Adrenal gland (tissue), 9 donors: ENCODE measurements at regions not wholly inside any gene's neighbourhood (a gene's known extent, or its start where the extent isn't known, plus 50 kb on each side); places are given as distances from the start of the nearest gene placed in this dataset.

ENCODE experiments used
- DNase-seq, 7 donors: peaks; one replicate each; pipeline ENCODE4 v3.0.0-alpha.2; 2019 to 2020
- H3K27ac ChIP-seq, 5 donors: fragments of 200-600 bp; sonication (generic) in 4 of 5; 1 replicate in 3 of 5; 2 replicates in 2 of 5; pipeline versions ENCODE4 v1.5.1 to v1.8.0; 2016 to 2020; ENCODE audit warnings: mild to moderate bottlenecking in 1 of 5
- H3K27me3 ChIP-seq: fragments of 200-600 bp; 2 replicates; pipeline ENCODE4 v1.8.0; 2021
- H3K36me3 ChIP-seq, 2 donors: fragments of 200-600 bp; replicated peaks in 1 of 2; 1 replicate in 1 of 2; 2 replicates in 1 of 2; pipeline versions ENCODE4 v1.5.1 to v1.8.0; 2018 to 2022
- H3K4me1 ChIP-seq, 2 donors: fragments of 200-600 bp; replicated peaks in 1 of 2; 1 replicate in 1 of 2; 2 replicates in 1 of 2; pipeline versions ENCODE4 v1.5.1 to v1.8.0; 2018 to 2021
- H3K4me3 ChIP-seq, 4 donors: fragments of 200-600 bp; sonication (generic) in 3 of 4; one replicate each; pipeline ENCODE4 v1.5.1; 2016 to 2018
- H3K9me3 ChIP-seq, 3 donors: fragments of 200-600 bp; sonication (generic) in 1 of 3; replicated peaks in 1 of 3; 1 replicate in 2 of 3; 2 replicates in 1 of 3; pipeline versions ENCODE4 v1.5.1 to v1.8.0; 2016 to 2021
- POLR2A ChIP-seq, 2 donors: fragments of 450-650 bp; IDR thresholded peaks; one replicate each; pipeline ENCODE4 v1.6.1; 2017; ENCODE audit warnings: antibody characterized with exemption in 2 of 2, mild to moderate bottlenecking in 2 of 2, moderate library complexity in 1 of 2
- WGBS, 4 donors: extraction: QIAGEN DNeasy Blood & Tissue Kit in 2 of 4; methylation state at CpG; one replicate each; pipeline versions ENCODE4 v1.1.5 to v1.1.7; 2013 to 2017; 5-methylcytosine and 5-hydroxymethylcytosine counted together
- intact Hi-C, 2 donors: fragments of 100-400 bp; cut with DNase I; formaldehyde crosslinking; loops; one replicate each; pipeline versions ENCODE4 v1.14.1 to v1.15.0; 2022 to 2023
- TF ChIP-seq, protein P1 (sequence below), 6 experiments: fragments of 450-650 bp in 4 of 6; fragments of 200-600 bp in 2 of 6; sonication (generic) in 1 of 6; IDR thresholded peaks; 1 replicate in 5 of 6; 2 replicates in 1 of 6; pipeline versions ENCODE4 v1.5.1 to v1.8.0; 2016 to 2021; ENCODE audit warnings: antibody characterized with exemption in 6 of 6, mild to moderate bottlenecking in 2 of 6, moderate library complexity in 1 of 6
- donor health status: healthy with polysubstance abuse.
- donor health status: Bipolar disorder and iron deficiency.
- donor health status: DM: yes; HTN: yes; CAD: no.
- donor health status: DM: no; HTN: no; CAD: no.
- donor health status: DM: no; HTN: no; CAD: no.

DNA sequence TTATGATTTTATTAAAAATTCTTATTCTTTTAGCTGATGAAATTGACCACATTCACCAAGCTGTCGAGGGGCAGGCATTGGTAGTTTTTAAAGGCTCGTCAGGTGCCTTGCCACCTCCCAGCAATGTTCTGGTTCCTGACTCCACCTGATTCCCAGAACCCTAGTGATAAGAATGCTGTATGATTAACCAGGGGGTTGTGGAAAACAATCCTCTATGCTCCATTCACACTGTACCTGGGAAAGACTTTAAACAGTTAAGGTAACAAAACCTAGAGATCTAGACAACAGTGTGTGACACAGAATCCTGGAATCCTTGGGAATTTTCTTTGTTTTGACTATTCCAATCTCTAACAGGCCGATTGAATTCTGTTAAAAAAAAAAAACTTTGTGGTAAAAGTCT is 165.7 kb upstream of the OLIG3 start:
- H3K27ac ChIP-seq = no peak overlapping the region
- no peaks in the 10 kb centered on the region for H3K36me3 ChIP-seq
- no peaks in the 10 kb centered on the region for H3K27me3 ChIP-seq
- DNase-seq = no peak
- H3K4me1 ChIP-seq = no peaks in the 10 kb centered on the region
- intact Hi-C loops = no loop called here
- H3K4me3 ChIP-seq = no peak overlapping the region
- peaks cover 0 to 1% (median 0%) of the 10 kb centered on the region in 3 donors for H3K9me3 ChIP-seq
- 62 to 74% (median 72%) methylated on average over 3 of the region's 3 CpGs for WGBS, 4 donors
- no peak for TF ChIP-seq POLR2A (IDR thresholded peaks at IDR 0.05)
- TF ChIP-seq, protein P1, sequence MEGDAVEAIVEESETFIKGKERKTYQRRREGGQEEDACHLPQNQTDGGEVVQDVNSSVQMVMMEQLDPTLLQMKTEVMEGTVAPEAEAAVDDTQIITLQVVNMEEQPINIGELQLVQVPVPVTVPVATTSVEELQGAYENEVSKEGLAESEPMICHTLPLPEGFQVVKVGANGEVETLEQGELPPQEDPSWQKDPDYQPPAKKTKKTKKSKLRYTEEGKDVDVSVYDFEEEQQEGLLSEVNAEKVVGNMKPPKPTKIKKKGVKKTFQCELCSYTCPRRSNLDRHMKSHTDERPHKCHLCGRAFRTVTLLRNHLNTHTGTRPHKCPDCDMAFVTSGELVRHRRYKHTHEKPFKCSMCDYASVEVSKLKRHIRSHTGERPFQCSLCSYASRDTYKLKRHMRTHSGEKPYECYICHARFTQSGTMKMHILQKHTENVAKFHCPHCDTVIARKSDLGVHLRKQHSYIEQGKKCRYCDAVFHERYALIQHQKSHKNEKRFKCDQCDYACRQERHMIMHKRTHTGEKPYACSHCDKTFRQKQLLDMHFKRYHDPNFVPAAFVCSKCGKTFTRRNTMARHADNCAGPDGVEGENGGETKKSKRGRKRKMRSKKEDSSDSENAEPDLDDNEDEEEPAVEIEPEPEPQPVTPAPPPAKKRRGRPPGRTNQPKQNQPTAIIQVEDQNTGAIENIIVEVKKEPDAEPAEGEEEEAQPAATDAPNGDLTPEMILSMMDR (IDR thresholded peaks at IDR 0.05) = no peak

DNA sequence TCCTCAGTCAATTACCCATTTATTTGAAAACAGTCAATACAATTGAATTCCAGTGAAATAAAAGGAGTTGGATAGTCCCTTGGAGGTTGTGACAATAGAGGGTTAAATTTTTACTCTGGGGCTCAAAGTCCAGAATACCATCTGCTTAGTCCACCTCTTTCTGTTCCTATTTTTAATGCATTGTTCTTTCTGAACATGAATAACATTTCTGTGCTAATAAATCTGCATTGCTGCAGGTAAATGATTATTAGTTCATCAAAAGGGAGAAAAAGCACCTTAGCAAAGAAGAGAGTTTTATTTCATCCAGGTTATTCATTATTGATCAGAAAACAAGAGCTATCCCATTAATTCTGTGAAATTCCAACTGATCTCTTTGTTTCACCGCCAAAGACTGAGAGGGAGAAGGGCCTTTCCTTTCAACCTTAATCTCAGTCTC is 166.1 kb upstream of the OLIG3 start:
- no peak for DNase-seq
- TF ChIP-seq, protein P1 (IDR thresholded peaks at IDR 0.05) = no peak
- TF ChIP-seq POLR2A (IDR thresholded peaks at IDR 0.05) = no peak

DNA sequence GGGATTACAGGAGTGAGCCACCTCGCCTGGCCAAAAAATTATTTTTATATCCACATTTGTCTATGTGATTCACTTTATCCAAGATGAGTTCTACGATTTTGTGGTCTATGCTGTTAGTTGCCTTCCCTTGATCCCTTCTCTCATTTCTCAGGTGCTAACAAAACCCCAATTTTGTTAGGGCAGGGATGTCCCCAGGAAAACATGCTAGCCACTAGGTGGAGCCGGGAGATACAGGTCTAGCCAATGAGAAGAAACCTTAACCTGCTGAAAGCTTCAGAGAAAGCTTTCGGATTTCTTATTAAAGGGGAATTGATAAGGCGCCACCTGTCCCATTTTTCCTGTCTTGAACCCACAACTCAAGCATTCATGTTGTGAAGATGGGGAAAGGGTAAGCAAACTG is 167.4 kb upstream of the OLIG3 start:
- H3K9me3 ChIP-seq = no peaks in the 10 kb centered on the region
- no peak overlapping the region for H3K4me3 ChIP-seq
- no peaks in the 10 kb centered on the region for H3K36me3 ChIP-seq
- peak in 4 of 7 donors; percentile 17 to 54 (median 32) for DNase-seq
- no peaks in the 10 kb centered on the region for H3K27me3 ChIP-seq
- intact Hi-C loops = no loop called here
- H3K4me1 ChIP-seq = no peaks in the 10 kb centered on the region
- TF ChIP-seq, protein P1 (IDR thresholded peaks at IDR 0.05) = peak; percentile 8 to 50 (median 20)
- TF ChIP-seq POLR2A (IDR thresholded peaks at IDR 0.05) = no peak
- H3K27ac ChIP-seq = no peak overlapping the region
- 68 to 84% (median 82%) methylated on average over 5 of the region's 5 CpGs for WGBS, 4 donors

More for the DNA sequence above, 166.1 kb upstream of the OLIG3 start:
- no peaks in the 10 kb centered on the region for H3K36me3 ChIP-seq
- no peak overlapping the region for H3K4me3 ChIP-seq
- no peaks in the 10 kb centered on the region for H3K9me3 ChIP-seq
- no peak overlapping the region for H3K27ac ChIP-seq
- no peaks in the 10 kb centered on the region for H3K4me1 ChIP-seq
- 87 to 97% (median 92%) methylated on average over 1 of the region's 1 CpG for WGBS, 4 donors
- intact Hi-C loops = no loop called here
- no peaks in the 10 kb centered on the region for H3K27me3 ChIP-seq

DNA sequence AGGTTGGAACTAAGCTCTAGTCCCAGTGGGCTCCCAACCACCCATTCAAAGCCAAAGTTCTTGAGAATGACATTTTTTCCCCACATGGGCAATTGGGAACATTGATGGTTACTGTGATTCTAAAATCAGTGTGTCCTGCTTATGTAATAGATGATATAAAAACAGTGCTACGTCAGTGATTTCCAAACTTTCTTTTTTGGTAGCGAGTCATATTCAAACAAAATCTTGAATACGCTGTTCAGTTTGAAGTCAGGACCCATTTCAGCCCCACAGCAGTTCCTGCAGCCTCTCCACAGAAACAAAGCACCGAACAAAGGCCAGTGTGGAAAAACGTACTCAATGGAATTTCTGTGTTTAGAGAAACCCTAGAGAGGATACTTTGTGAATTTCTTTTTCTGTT is 170.0 kb upstream of the OLIG3 start:
- no peak for DNase-seq
- Histone ChIP-seq H3K4me1 (no peaks in the 10 kb centered on the region), H3K9me3 (no peaks in the 10 kb centered on the region), H3K36me3 (no peaks in the 10 kb centered on the region), H3K27me3 (no peaks in the 10 kb centered on the region), H3K4me3 (no peak overlapping the region), H3K27ac (no peak overlapping the region)
- TF ChIP-seq, protein P1 (IDR thresholded peaks at IDR 0.05) = no peak
- TF ChIP-seq POLR2A (IDR thresholded peaks at IDR 0.05) = no peak
- intact Hi-C loops = no loop called here
- WGBS, 4 donors = 67 to 85% (median 69%) methylated on average over 5 of the region's 5 CpGs
